ENCODE measurements at regions not wholly inside any gene's neighbourhood (a gene's known extent, or its start where the extent isn't known, plus 50 kb on each side); places are given as distances from the start of the nearest gene placed in this dataset.

DNA sequence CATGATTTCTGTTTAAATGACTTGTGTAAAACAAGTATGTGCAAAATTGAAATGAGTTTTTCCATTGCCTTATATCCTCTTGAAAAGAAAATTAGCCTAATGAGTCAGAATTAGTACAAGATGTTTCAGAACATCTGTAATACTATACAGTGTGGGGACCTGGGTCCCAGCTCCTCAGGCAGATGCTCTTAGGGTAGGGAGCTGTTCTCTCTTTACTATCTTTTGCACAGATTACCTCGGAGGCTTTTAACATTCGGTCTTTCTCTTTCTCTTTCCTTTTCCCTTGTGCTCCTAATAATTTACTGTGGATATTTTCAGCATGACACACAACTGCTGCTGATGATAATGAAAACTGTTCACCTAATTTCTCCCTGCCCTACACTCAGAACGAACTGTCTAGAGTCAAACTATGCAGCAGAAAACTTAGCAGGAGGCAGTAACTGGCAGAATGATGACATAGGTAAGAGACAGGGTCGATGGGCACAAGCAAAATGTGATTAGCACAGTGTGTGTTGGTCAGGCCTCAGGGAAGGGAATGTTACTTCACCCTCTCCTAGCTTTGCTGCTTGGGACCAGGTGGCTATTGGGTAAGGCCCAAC, 455.3 kb downstream of the PDHA2 start:
- H3K4me3 ChIP-seq (replicated peaks in 1 of 3; ENCODE audit: low read depth in 2 of 3, low read length in 3 of 3) = no peak overlapping the region
- TF ChIP-seq, protein P1, sequence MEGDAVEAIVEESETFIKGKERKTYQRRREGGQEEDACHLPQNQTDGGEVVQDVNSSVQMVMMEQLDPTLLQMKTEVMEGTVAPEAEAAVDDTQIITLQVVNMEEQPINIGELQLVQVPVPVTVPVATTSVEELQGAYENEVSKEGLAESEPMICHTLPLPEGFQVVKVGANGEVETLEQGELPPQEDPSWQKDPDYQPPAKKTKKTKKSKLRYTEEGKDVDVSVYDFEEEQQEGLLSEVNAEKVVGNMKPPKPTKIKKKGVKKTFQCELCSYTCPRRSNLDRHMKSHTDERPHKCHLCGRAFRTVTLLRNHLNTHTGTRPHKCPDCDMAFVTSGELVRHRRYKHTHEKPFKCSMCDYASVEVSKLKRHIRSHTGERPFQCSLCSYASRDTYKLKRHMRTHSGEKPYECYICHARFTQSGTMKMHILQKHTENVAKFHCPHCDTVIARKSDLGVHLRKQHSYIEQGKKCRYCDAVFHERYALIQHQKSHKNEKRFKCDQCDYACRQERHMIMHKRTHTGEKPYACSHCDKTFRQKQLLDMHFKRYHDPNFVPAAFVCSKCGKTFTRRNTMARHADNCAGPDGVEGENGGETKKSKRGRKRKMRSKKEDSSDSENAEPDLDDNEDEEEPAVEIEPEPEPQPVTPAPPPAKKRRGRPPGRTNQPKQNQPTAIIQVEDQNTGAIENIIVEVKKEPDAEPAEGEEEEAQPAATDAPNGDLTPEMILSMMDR (IDR thresholded peaks at IDR 0.05) = no peak
- H3K4me1 ChIP-seq (ENCODE audit: control insufficient read depth in 1 of 2, insufficient read depth in 2 of 2, low read length in 2 of 2) = no peaks in the 10 kb centered on the region
- no peak for DNase-seq
- no peaks in the 10 kb centered on the region for H3K36me3 Mint-ChIP-seq
- H3K27me3 ChIP-seq (ENCODE audit: control insufficient read depth in 2 of 2, insufficient read depth in 2 of 2, low read length in 2 of 2) = no peaks in the 10 kb centered on the region
- H3K27ac Mint-ChIP-seq = no peak overlapping the region
- H3K79me2 ChIP-seq (ENCODE audit: insufficient read depth, low read length) = no peaks in the 10 kb centered on the region
- WGBS (ENCODE audit: insufficient coverage) = no CpG with 5 or more reads among the region's 4 CpGs
- peaks cover 0 to 4% (median 3%) of the 10 kb centered on the region in 7 donors for H3K9me3 Mint-ChIP-seq
- H3K36me3 ChIP-seq (replicated peaks in 1 of 2; ENCODE audit: control insufficient read depth in 1 of 2, insufficient read depth in 2 of 2, low read length in 2 of 2) = no peaks in the 10 kb centered on the region
- peaks cover 0 to 3% of the 10 kb centered on the region in 2 donors for H3K9me3 ChIP-seq (replicated peaks in 1 of 2; ENCODE audit: control insufficient read depth in 1 of 2, insufficient read depth in 1 of 2, low read length in 2 of 2)
- H3K4me3 Mint-ChIP-seq = no peak overlapping the region
- no peaks in the 10 kb centered on the region for H3K4me1 Mint-ChIP-seq
- no peak overlapping the region for H3K27ac ChIP-seq (ENCODE audit: low read depth in 1 of 2, low read length in 2 of 2)
- intact Hi-C loops (cut with micrococcal nuclease) = no loop called here
- no peaks in the 10 kb centered on the region for H3K27me3 Mint-ChIP-seq (ENCODE audit: low read depth in 3 of 3)
- H2AFZ ChIP-seq (ENCODE audit: insufficient read depth, low read depth, low read length, poor library complexity, severe bottlenecking) = no peak overlapping the region
- H3K9ac ChIP-seq (ENCODE audit: insufficient read depth, low read length, poor library complexity, severe bottlenecking) = no peak overlapping the region
- H3K4me2 ChIP-seq (replicated peaks; ENCODE audit: extremely low read depth, low read length, poor library complexity, severe bottlenecking) = no peak overlapping the region
- no peaks in the 10 kb centered on the region for H4K20me1 ChIP-seq (ENCODE audit: insufficient read depth, low read length)

DNA sequence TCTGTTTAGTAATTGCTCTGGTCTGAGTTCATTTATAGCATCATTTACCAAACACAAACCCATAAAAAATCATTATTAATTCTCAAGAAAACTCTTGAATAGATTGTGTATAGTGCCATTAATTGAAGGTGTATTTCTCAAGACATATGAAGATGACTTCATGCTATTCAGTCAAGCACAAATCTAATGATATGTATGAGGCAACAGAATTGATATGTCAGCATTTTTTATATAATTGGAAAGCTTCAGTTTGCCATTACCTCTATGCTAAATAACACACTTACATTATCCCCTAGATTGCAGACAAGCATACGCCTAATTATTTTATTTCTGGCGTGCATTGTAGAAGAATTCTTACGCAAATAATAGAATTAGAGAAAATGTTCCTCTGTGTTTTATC, 461.8 kb downstream of the PDHA2 start:
- intact Hi-C loops (cut with micrococcal nuclease) = no loop called here
- no CpG with 5 or more reads among the region's 3 CpGs for WGBS (ENCODE audit: insufficient coverage)

More for the DNA sequence above, 461.8 kb downstream of the PDHA2 start:
- Mint-ChIP-seq H3K4me1 (no peaks in the 10 kb centered on the region), H3K27me3 (ENCODE audit: low read depth in 3 of 3) (peaks cover 0 to 2% (median 0%) of the 10 kb centered on the region in 3 donors), H3K4me3 (no peak overlapping the region), H3K27ac (no peak overlapping the region), H3K36me3 (no peaks in the 10 kb centered on the region), H3K9me3 (peaks cover 0 to 5% (median 1%) of the 10 kb centered on the region in 7 donors)
- Histone ChIP-seq H3K4me2 (replicated peaks; ENCODE audit: extremely low read depth, low read length, poor library complexity, severe bottlenecking) (no peak overlapping the region), H4K20me1 (ENCODE audit: insufficient read depth, low read length) (no peaks in the 10 kb centered on the region), H3K27me3 (ENCODE audit: control insufficient read depth in 2 of 2, insufficient read depth in 2 of 2, low read length in 2 of 2) (no peaks in the 10 kb centered on the region), H3K36me3 (replicated peaks in 1 of 2; ENCODE audit: control insufficient read depth in 1 of 2, insufficient read depth in 2 of 2, low read length in 2 of 2) (no peaks in the 10 kb centered on the region), H3K4me3 (replicated peaks in 1 of 3; ENCODE audit: low read depth in 2 of 3, low read length in 3 of 3) (no peak overlapping the region), H3K9me3 (replicated peaks in 1 of 2; ENCODE audit: control insufficient read depth in 1 of 2, insufficient read depth in 1 of 2, low read length in 2 of 2) (peaks cover 0 to 5% of the 10 kb centered on the region in 2 donors), H2AFZ (ENCODE audit: insufficient read depth, low read depth, low read length, poor library complexity, severe bottlenecking) (no peak overlapping the region), H3K27ac (ENCODE audit: low read depth in 1 of 2, low read length in 2 of 2) (no peak overlapping the region), H3K9ac (ENCODE audit: insufficient read depth, low read length, poor library complexity, severe bottlenecking) (no peak overlapping the region), H3K4me1 (ENCODE audit: control insufficient read depth in 1 of 2, insufficient read depth in 2 of 2, low read length in 2 of 2) (no peaks in the 10 kb centered on the region), H3K79me2 (ENCODE audit: insufficient read depth, low read length) (no peaks in the 10 kb centered on the region)
- DNase-seq = no peak
- TF ChIP-seq, protein P1 (IDR thresholded peaks at IDR 0.05) = no peak
